GM18519 (cell line): ENCODE measurements at regions not wholly inside any gene's neighbourhood (a gene's known extent, or its start where the extent isn't known, plus 50 kb on each side); places are given as distances from the start of the nearest gene placed in this dataset.
"Not testable (repeated sequence)": the region's sequence is repeated elsewhere in the genome, so short reads cannot be mapped to it uniquely, and the experiment has no call there.

Experiments used
- ATAC-seq: cut with Tn5 transposase; IDR thresholded peaks from one replicate; pipeline ENCODE4 v1.9.1; 2021; ENCODE audit warnings: mild to moderate bottlenecking, moderate library complexity; ENCODE audit not compliant: unreplicated experiment, low FRiP score

DNA sequence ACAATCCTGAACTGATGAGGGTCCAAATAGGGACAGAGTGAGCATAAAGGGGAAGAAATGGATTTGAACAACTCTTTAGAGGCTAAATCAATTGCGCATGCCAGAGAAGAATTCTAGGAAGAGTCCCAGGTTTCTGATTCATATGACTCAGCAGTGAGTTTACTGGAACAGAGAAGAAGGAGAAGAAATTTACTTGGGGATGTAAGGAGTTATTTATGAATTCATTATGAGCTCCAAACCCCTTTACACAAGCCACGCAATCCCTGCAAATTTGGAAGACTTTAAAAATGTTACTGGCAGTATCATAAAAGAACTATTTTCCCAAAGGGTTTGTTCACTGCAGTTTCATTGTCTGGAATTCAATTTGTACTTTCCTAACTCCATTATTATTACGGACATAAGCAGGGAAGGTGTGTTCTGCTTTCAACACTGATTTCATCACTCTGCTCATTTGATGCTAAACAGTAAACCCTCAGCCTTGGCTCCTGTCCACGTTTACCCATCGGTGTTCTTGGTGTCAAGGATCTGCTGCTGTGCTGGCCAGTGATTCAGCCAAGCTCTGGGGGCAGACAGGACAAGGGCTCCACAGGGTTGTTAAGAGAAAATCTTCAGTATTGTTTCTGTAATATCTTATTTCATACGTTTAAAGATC, 273.7 kb downstream of the HNRNPD start:
- no peak for ATAC-seq

GRCh38 chr4:82097504-82097903, 276.3 kb downstream of the HNRNPD start:
- ATAC-seq, result no peak

GRCh38 chr4:82090717-82091116, 283.1 kb downstream of the HNRNPD start:
- no peak for ATAC-seq

- no peak for ATAC-seq
Observed at GRCh38 chr4:82084747-82085146, 289.0 kb downstream of the HNRNPD start.

- not testable (repeated sequence) for ATAC-seq
Observed at GRCh38 chr4:82077471-82077995, 296.3 kb downstream of the HNRNPD start.

GRCh38 chr4:82076809-82077208, 297.0 kb downstream of the HNRNPD start:
- no peak for ATAC-seq

GRCh38 chr4:82076359-82076758, 297.4 kb downstream of the HNRNPD start:
- ATAC-seq, result no peak

- no peak for ATAC-seq
Observed at GRCh38 chr4:82071951-82072350, 301.8 kb downstream of the HNRNPD start.

GRCh38 chr4:82069883-82070638, 303.7 kb downstream of the HNRNPD start:
- no peak for ATAC-seq

DNA sequence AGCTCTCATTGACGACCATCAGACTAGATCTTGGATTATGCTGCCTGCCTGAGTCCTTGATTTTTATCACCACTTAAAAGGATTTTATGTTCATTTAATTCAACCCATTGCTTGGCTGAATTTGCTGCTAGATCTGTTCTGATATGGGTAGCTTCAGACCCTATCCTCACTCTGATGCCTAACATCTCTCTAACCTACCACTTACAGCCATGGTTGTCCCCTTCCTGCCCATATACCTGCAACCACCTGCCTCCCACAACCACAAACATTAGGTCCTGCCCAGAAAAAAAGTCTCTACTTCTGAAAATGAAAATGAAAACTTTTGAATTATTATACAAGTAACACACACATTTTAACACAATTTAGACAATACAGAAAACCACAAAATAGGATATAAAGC, 310.8 kb downstream of the HNRNPD start:
- no peak for ATAC-seq

DNA sequence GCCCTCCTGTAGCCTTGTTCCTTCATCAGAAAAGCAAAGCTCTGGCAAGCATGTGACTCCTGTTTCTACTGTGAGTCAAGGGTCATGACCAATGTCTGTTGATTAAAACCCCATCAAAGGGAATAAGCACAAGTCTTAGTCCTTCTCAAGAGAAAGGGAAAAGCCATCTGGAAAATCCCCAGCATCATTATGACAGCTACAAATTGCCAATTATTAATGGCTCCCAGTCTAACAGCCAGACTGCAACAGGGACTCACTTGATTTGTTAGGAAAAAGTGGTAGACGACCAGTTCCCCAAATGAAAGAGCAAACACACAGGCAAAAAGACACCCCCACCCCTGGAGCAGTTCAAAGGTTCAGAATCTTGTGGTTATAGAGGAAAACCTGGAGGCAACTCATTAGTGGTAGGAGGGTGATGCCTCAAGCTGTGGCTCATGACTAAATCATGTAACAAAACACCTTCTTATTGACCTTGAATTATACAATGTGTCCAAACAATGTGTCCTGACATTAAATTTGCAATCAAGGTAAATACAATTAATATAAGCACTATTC, 315.7 kb downstream of the HNRNPD start:
- ATAC-seq, result no peak

- no peak for ATAC-seq
Observed at GRCh38 chr4:82055156-82055555, 318.6 kb downstream of the HNRNPD start.

GRCh38 chr4:82053396-82053795, 320.4 kb downstream of the HNRNPD start:
- no peak for ATAC-seq

DNA sequence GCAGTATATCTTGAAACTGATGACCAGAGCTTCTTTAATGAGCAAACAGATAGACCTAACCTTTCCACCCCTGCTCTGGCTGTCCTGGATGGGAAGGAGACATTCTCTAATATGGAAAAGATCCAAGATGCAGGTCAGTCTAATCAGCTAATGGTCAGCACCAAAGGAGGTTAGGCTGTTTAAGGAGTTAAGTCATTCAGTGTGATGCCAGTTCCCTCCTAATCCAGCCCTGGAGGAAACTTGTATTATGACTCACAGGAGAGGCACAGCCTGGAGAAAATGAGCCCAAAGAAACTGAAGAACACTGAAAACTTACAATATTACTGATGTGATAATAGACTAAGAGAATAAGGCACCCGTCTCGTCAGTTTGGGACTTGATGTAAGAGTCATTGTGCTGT, 323.0 kb downstream of the HNRNPD start:
- ATAC-seq, result no peak

DNA sequence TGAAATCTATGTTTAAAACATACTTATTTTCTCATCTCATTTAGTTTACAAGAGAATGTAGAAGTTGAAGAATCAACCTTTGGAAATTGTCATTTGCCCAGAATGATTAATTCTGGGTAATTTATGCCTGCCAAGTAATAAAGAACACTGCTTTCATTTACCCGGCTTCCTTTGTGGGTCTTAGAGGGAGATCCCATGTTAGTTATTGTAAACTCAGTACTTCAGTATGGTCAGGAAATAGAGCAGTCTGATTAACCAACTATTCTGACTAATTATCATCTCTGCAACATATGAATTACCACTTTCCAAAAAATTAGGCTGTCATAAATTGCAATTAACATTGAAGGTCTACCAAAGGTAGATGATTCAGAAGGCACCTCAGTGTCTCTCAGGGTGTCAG, 324.5 kb downstream of the HNRNPD start:
- ATAC-seq, result no peak

- no peak for ATAC-seq
Observed at GRCh38 chr4:82047731-82048130, 326.1 kb downstream of the HNRNPD start.

GRCh38 chr4:82046796-82047195, 327.0 kb downstream of the HNRNPD start:
- no peak for ATAC-seq

GRCh38 chr4:82045267-82045666, 328.5 kb downstream of the HNRNPD start:
- ATAC-seq, result no peak

DNA sequence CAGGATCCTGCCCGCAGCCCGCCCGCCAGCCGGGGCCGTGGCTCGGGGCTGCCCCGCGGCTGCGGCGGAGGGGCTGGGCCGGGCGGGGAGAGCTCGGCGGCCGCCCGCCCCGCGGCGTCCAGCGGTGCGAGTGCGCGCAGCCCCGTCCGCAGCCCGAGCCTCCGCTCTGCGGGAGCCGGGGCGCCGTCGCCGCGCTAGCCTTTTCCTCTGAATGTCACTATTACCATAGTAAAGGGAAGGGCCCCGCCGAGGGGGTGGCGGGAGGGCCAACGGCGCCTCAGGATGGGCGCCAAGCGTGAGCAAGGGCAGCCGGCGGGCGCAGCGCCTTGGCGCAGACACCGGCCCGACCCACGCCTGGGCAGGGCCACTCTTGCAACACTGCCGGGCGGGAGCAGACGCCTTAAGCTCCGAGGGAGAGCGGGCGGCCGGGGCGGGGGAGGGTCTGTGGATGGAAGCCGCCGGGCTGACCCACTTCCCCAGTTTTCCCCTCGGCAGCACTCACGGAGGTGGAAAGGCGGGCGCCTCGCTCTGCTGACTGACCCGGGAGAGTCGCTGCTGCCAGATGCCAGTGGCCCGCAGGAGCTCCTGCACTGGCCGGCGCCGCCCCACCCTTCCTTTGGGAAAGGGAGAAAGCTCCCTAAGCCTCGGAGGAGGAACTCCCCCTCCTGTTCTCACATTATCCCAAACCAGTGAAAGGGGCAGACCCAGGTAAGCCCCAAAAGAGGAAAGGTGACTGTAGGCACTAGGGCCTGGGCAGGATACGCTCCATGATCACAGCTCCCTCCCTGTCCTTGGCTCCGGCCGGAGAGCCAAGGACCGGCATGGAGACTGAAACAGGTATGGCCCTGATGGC, 329.4 kb downstream of the HNRNPD start:
- ATAC-seq, result no peak

DNA sequence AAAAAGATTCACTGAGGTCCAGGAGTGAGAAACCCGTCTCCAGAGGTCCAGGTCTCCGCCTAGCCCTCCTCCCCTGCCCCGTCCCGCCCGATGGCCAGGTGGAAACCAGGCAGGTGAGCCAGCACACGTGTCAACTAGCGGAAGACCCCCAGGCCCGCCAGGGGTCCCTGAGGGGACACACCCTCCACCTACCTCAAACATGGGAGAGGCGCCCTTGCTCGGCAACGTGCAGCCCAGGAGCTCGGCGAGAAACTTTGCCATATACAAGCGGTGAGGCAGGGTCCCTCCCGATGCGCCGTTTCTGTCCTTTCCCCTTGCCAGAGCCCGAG, 330.0 kb downstream of the HNRNPD start:
- no peak for ATAC-seq
